Nephron progenitor cell (in vitro differentiated cells): ENCODE measurements at regions not wholly inside any gene's neighbourhood (a gene's known extent, or its start where the extent isn't known, plus 50 kb on each side); places are given as distances from the start of the nearest gene placed in this dataset.
"Not testable (repeated sequence)": the region's sequence is repeated elsewhere in the genome, so short reads cannot be mapped to it uniquely, and the experiment has no call there.

Experiments
- DNase-seq: peaks from one replicate; pipeline ENCODE4 v3.0.0; 2021
- H3K27ac Mint-ChIP-seq: 2 replicates; pipeline ENCODE4 v1.8.0; 2021; ENCODE audit warnings: mild to moderate bottlenecking, moderate library complexity, mixed read lengths
- H3K27me3 Mint-ChIP-seq: 2 replicates; pipeline ENCODE4 v1.8.0; 2021; ENCODE audit warnings: mild to moderate bottlenecking, low read depth, mixed read lengths; ENCODE audit not compliant: poor library complexity
- H3K36me3 Mint-ChIP-seq: 2 replicates; pipeline ENCODE4 v1.8.0; 2021; ENCODE audit warnings: low read depth, mixed read lengths
- H3K4me1 Mint-ChIP-seq: 2 replicates; pipeline ENCODE4 v1.8.0; 2021; ENCODE audit warnings: mixed read lengths
- H3K4me3 Mint-ChIP-seq: 2 replicates; pipeline ENCODE4 v1.8.0; 2021; ENCODE audit warnings: mild to moderate bottlenecking, moderate library complexity, mixed read lengths
- H3K9me3 Mint-ChIP-seq: 2 replicates; pipeline ENCODE4 v1.8.0; 2021; ENCODE audit warnings: mild to moderate bottlenecking, moderate library complexity, mixed read lengths
- TF ChIP-seq, protein P1 (sequence below): fragments of 200-600 bp; sonication (generic); IDR thresholded peaks from 2 replicates; pipeline ENCODE4 v1.5.0; 2021; ENCODE audit warnings: antibody characterized with exemption

DNA sequence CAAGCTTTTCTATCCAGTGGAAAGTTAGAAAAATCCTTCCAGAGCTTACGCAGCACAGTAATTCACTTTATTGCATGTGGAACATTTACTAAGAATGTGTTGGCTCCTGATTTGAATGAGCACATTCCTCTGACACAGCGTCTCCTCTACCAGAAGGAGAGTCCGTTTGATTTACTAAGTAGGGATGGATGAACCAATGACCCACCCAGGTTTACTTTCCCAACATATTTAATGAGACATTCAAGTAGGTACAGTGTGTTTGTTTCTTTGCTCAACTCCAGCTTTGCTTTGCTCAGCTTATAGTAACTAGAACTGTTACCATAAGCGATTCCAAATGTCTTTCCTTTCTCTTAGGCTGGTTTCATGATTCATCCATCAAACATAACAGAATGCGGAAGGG, 161.7 kb downstream of the SMARCA1 start:
- H3K4me1 Mint-ChIP-seq, result no peaks in the 10 kb centered on the region

DNA sequence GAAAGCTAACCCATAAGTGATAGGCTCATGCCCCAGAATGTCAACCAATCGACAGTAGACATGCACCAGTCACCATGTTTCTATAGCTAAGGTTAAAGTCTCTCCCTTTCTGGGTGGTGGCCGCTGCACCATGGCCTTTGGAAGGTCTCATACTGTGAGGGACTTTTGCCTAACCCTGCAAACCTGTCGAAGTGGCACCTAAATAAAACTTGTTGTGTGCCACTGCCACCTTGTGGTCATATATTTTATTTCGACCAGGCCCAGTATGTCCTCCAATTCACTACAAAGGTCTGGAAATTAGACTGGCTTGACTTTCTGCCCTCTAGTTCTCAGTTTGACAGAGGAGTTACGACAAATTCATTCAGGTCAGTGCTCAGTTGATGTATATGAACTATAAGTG, 163.1 kb downstream of the SMARCA1 start:
- peaks cover 44% of the 10 kb centered on the region for H3K9me3 Mint-ChIP-seq
- peak; percentile 50 for DNase-seq
- no peaks in the 10 kb centered on the region for H3K4me1 Mint-ChIP-seq
- H3K4me3 Mint-ChIP-seq, result no peak overlapping the region
- H3K27me3 Mint-ChIP-seq, result peaks cover 10% of the 10 kb centered on the region
- H3K36me3 Mint-ChIP-seq, result peaks cover 40% of the 10 kb centered on the region
- no peak overlapping the region for H3K27ac Mint-ChIP-seq
- TF ChIP-seq, protein P1, sequence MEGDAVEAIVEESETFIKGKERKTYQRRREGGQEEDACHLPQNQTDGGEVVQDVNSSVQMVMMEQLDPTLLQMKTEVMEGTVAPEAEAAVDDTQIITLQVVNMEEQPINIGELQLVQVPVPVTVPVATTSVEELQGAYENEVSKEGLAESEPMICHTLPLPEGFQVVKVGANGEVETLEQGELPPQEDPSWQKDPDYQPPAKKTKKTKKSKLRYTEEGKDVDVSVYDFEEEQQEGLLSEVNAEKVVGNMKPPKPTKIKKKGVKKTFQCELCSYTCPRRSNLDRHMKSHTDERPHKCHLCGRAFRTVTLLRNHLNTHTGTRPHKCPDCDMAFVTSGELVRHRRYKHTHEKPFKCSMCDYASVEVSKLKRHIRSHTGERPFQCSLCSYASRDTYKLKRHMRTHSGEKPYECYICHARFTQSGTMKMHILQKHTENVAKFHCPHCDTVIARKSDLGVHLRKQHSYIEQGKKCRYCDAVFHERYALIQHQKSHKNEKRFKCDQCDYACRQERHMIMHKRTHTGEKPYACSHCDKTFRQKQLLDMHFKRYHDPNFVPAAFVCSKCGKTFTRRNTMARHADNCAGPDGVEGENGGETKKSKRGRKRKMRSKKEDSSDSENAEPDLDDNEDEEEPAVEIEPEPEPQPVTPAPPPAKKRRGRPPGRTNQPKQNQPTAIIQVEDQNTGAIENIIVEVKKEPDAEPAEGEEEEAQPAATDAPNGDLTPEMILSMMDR, result peak; percentile 50

More for the DNA sequence above, 161.7 kb downstream of the SMARCA1 start:
- peaks cover 38% of the 10 kb centered on the region for H3K9me3 Mint-ChIP-seq
- H3K27ac Mint-ChIP-seq, result no peak overlapping the region
- no peak for DNase-seq
- peaks cover 40% of the 10 kb centered on the region for H3K36me3 Mint-ChIP-seq
- TF ChIP-seq, protein P1, result no peak
- H3K4me3 Mint-ChIP-seq, result no peak overlapping the region
- H3K27me3 Mint-ChIP-seq, result peaks cover 4% of the 10 kb centered on the region

DNA sequence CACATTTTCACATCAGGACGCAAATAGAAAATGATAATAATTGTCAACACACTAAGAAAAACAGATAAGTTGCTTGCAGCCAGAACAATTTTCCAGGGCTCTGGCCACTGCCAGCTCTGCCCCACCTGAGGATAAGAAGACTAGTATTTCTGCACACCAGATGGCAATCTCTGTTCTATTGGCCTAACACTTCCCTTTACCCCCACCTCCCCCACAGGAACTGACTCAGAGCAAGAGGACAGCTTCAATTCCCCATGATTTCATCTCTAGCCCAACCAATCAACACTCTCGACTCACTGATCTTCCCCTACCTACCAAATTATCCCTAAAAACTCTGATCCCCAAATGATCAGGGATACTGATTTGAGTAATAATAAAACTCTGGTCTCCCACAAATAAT, 164.0 kb downstream of the SMARCA1 start:
- Mint-ChIP-seq H3K36me3 (peaks cover 40% of the 10 kb centered on the region), H3K4me3 (no peak overlapping the region), H3K27me3 (peaks cover 10% of the 10 kb centered on the region), H3K4me1 (no peaks in the 10 kb centered on the region), H3K27ac (no peak overlapping the region), H3K9me3 (peaks cover 53% of the 10 kb centered on the region)
- no peak for DNase-seq
- TF ChIP-seq, protein P1, result no peak

DNA sequence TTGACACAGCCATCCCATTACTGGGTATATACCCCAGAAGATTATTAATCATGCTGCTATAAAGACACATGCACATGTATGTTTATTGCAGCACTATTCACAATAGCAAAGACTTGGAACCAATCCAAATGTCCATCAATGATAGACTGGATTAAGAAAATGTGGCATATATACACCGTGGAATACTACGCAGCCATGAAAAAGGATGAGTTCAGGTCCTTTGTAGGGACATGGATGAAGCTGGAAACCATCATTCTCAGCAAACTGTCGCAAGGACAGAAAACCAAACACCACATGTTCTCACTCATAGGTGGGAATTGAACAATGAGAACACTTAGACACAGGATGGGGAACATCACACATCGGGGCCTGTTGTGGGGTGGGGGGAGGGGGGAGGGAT, 165.9 kb downstream of the SMARCA1 start:
- H3K4me1 Mint-ChIP-seq, H3K27ac Mint-ChIP-seq, DNase-seq, H3K27me3 Mint-ChIP-seq, H3K4me3 Mint-ChIP-seq: not testable (repeated sequence)
- Mint-ChIP-seq H3K9me3 (peaks cover 71% of the 10 kb centered on the region), H3K36me3 (peaks cover 51% of the 10 kb centered on the region)

DNA sequence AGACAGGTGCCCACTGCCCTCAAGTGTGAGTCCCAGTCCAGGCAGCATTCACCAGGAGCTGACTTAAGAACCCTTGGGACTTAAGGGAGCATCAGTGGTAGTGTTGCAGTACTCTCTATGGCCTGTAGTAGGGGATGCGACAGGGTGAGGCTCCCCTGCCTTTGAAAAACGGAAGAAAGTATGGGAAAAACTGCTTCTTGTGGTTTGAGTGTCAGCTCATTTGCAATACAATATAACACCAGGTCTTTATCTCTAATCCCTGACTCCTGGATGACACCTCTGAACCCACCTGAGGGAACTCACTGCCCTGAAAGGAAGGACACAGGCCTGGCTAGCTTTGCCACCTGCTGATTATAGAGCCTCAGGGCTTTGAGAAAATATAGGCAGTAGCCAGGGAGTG, 176.0 kb downstream of the SMARCA1 start:
- peaks cover 60% of the 10 kb centered on the region for H3K36me3 Mint-ChIP-seq

DNA sequence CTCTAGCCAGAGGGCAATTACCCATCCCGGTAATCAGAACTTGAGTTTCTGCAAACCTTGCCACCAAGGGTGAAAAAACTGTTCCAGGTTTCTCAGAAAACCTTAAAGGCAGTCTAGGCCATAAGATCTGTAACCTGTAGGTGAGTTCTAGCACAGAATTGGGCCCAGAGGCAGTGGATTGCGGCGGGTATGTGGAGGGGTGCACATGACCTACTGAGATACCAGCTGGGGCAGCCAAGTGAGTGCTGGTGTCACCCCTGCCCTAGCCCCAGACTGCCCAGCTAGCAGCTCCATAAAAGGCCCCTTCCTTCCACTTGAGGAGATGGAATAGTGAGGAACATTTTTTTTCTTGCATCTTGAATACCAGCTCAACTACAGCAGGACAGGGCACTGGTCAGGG, 176.7 kb downstream of the SMARCA1 start:
- H3K4me3 Mint-ChIP-seq, result no peak overlapping the region
- peaks cover 53% of the 10 kb centered on the region for H3K36me3 Mint-ChIP-seq
- H3K4me1 Mint-ChIP-seq, result no peaks in the 10 kb centered on the region
- peaks cover 56% of the 10 kb centered on the region for H3K9me3 Mint-ChIP-seq
- DNase-seq, result no peak
- TF ChIP-seq, protein P1, result no peak
- no peaks in the 10 kb centered on the region for H3K27me3 Mint-ChIP-seq
- H3K27ac Mint-ChIP-seq, result no peak overlapping the region

More for the DNA sequence above, 176.0 kb downstream of the SMARCA1 start:
- TF ChIP-seq, protein P1, result peak; percentile 10
- Mint-ChIP-seq H3K9me3 (peaks cover 63% of the 10 kb centered on the region), H3K27ac (no peak overlapping the region), H3K4me3 (no peak overlapping the region), H3K4me1 (no peaks in the 10 kb centered on the region), H3K27me3 (no peaks in the 10 kb centered on the region)
- no peak for DNase-seq

DNA sequence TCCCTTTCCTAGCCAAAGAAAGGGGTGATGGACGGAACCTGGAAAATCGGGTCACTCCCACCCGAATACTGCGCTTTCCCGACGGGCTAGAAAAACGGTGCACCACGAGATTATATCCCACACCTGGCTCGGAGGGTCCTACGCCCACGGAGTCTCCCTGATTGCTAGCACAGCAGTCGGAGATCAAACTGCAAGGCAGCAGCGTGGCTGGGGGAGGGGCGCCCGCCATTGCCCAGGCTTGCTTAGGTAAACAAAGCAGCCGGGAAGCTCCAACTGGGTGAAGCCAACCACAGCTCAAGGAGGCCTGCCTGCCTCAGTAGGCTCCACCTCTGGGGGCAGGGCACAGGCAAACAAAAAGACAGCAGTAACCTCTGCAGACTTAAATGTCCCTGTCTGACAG, 186.0 kb downstream of the SMARCA1 start:
- H3K27ac Mint-ChIP-seq, result peak overlapping the region; percentile 50
- H3K36me3 Mint-ChIP-seq, result peaks cover 54% of the 10 kb centered on the region
- peaks cover 58% of the 10 kb centered on the region for H3K9me3 Mint-ChIP-seq
- H3K4me1 Mint-ChIP-seq, H3K27me3 Mint-ChIP-seq: not testable (repeated sequence)
- H3K4me3 Mint-ChIP-seq, result peak overlapping the region; percentile 75
- DNase-seq, result peak; percentile 22
